HEK293 (cell line): ENCODE measurements at regions not wholly inside any gene's neighbourhood (a gene's known extent, or its start where the extent isn't known, plus 50 kb on each side); places are given as distances from the start of the nearest gene placed in this dataset.

Source experiments
- CTCF ChIA-PET: fragments of 350-600 bp; formaldehyde crosslinking; extraction: SDS; loops from one replicate; lab custom pipeline; 2021; ENCODE audit warnings: antibody characterized with exemption; lab: Yijun Ruan, JAX
- POLR2A ChIA-PET: fragments of 300-600 bp; formaldehyde crosslinking; extraction: SDS; loops from one replicate; lab custom pipeline; 2020; ENCODE audit warnings: antibody characterized with exemption, inconsistent platforms; lab: Yijun Ruan, JAX
- H3K27ac ChIP-seq: fragments of 200-500 bp; sonication (Bioruptor generic); 2 replicates; pipeline ENCODE4 v1.5.1; 2014; ENCODE audit warnings: low read depth, low read length, control low read depth, inconsistent platforms; ENCODE audit errors: extremely low read depth
- H3K36me3 ChIP-seq, 2 experiments: fragments of 200-500 bp in 1 of 2; sonication (Bioruptor generic) in 1 of 2; 1 replicate in 1 of 2; 2 replicates in 1 of 2; pipeline ENCODE4 v1.5.1; 2014 to 2017; ENCODE audit warnings: inconsistent platforms in 2 of 2, low read length in 2 of 2; ENCODE audit not compliant: control insufficient read depth in 2 of 2, insufficient read depth in 1 of 2
- H3K4me1 ChIP-seq: fragments of 200-500 bp; sonication (Bioruptor generic); 2 replicates; pipeline ENCODE4 v1.5.1; 2014; ENCODE audit warnings: mild to moderate bottlenecking, low read length, inconsistent platforms; ENCODE audit not compliant: control insufficient read depth, insufficient read depth
- H3K4me3 ChIP-seq: 2 replicates; pipeline ENCODE4 v1.5.1; 2011; ENCODE audit warnings: low read depth, mild to moderate bottlenecking, control low read depth, low read length, moderate library complexity
- H3K9me3 ChIP-seq: fragments of 200-500 bp; sonication (Bioruptor generic); 2 replicates; pipeline ENCODE4 v1.5.1; 2014; ENCODE audit warnings: low read depth, low read length, inconsistent platforms; ENCODE audit not compliant: control insufficient read depth, insufficient read depth
- EGR2 ChIP-seq: fragments of 450-650 bp; formaldehyde crosslinking; IDR thresholded peaks from 2 replicates; pipeline ENCODE4 v1.5.1; 2016; ENCODE audit warnings: low read depth, missing biosample characterization, missing genetic modification characterization
- HOXC10 ChIP-seq: sonication (generic); formaldehyde crosslinking; IDR thresholded peaks from 2 replicates; pipeline ENCODE4 v1.8.1; 2023; ENCODE audit warnings: mild to moderate bottlenecking, missing genetic modification reagents
- KLF1 ChIP-seq: fragments of 450-650 bp; formaldehyde crosslinking; IDR thresholded peaks from 2 replicates; pipeline ENCODE4 v1.5.1; 2016; ENCODE audit warnings: missing biosample characterization, missing genetic modification characterization
- PRDM1 ChIP-seq: fragments of 450-650 bp; formaldehyde crosslinking; IDR thresholded peaks from 2 replicates; pipeline ENCODE4; 2016; ENCODE audit warnings: missing biosample characterization, missing genetic modification characterization
- SETDB1 ChIP-seq: IDR thresholded peaks from one replicate; pipeline ENCODE4 v1.6.1; 2017; ENCODE audit warnings: mild to moderate bottlenecking, low read length, moderate library complexity, mixed read lengths; ENCODE audit not compliant: insufficient read length
- TCF7L2 ChIP-seq: IDR thresholded peaks from 2 replicates; pipeline ENCODE4 v1.6.1; 2011; ENCODE audit warnings: low read depth, mild to moderate bottlenecking, inconsistent platforms, low read length, moderate library complexity, borderline replicate concordance
- ZBTB17 ChIP-seq: fragments of 450-650 bp; formaldehyde crosslinking; IDR thresholded peaks from 2 replicates; pipeline ENCODE4 v1.5.1; 2016; ENCODE audit warnings: missing biosample characterization, missing genetic modification characterization
- ZFP69B ChIP-seq: fragments of 450-650 bp; formaldehyde crosslinking; IDR thresholded peaks from 2 replicates; pipeline ENCODE4 v1.5.1; 2016; ENCODE audit warnings: missing biosample characterization, missing genetic modification characterization
- ZIC2 ChIP-seq: fragments of 450-650 bp; formaldehyde crosslinking; IDR thresholded peaks from 2 replicates; pipeline ENCODE4 v1.5.1; 2016; ENCODE audit warnings: missing biosample characterization, missing genetic modification characterization
- ZNF10 ChIP-seq: fragments of 450-650 bp; formaldehyde crosslinking; IDR thresholded peaks from 2 replicates; pipeline ENCODE4 v1.5.1; 2017; ENCODE audit warnings: missing biosample characterization, missing genetic modification characterization
- ZNF112 ChIP-seq: fragments of 450-650 bp; formaldehyde crosslinking; IDR thresholded peaks from 2 replicates; pipeline ENCODE4 v1.5.0; 2017; ENCODE audit warnings: missing biosample characterization, missing genetic modification characterization
- ZNF140 ChIP-seq: fragments of 450-650 bp; formaldehyde crosslinking; IDR thresholded peaks from 2 replicates; pipeline ENCODE4 v1.5.1; 2016; ENCODE audit warnings: missing biosample characterization, missing genetic modification characterization
- ZNF157 ChIP-seq: fragments of 450-650 bp; formaldehyde crosslinking; IDR thresholded peaks from 2 replicates; pipeline ENCODE4 v1.5.1; 2016; ENCODE audit warnings: missing biosample characterization, missing genetic modification characterization
- ZNF223 ChIP-seq: fragments of 450-650 bp; formaldehyde crosslinking; IDR thresholded peaks from 2 replicates; pipeline ENCODE4 v1.5.1; 2016; ENCODE audit warnings: missing biosample characterization, missing genetic modification characterization
- ZNF266 ChIP-seq: fragments of 450-650 bp; formaldehyde crosslinking; IDR thresholded peaks from 2 replicates; pipeline ENCODE4 v1.5.1; 2016; ENCODE audit warnings: missing biosample characterization, missing genetic modification characterization, low read depth
- ZNF335 ChIP-seq: fragments of 450-650 bp; formaldehyde crosslinking; conservative IDR thresholded peaks from 2 replicates; pipeline ENCODE4 v1.5.1; 2016; ENCODE audit warnings: missing biosample characterization, missing genetic modification characterization
- ZNF354C ChIP-seq: fragments of 450-650 bp; formaldehyde crosslinking; IDR thresholded peaks from 2 replicates; pipeline ENCODE4 v1.5.1; 2016; ENCODE audit warnings: missing biosample characterization, missing genetic modification characterization, low read depth, borderline replicate concordance
- ZNF416 ChIP-seq: fragments of 450-650 bp; formaldehyde crosslinking; IDR thresholded peaks from 2 replicates; pipeline ENCODE4 v1.5.1; 2016; ENCODE audit warnings: missing biosample characterization, missing genetic modification characterization
- TF ChIP-seq, protein P1 (sequence below): fragments of 450-650 bp; formaldehyde crosslinking; IDR thresholded peaks from 2 replicates; pipeline ENCODE4 v1.5.1; 2016; ENCODE audit warnings: missing biosample characterization, missing genetic modification characterization
- TF ChIP-seq, protein P2 (sequence below): fragments of 450-650 bp; formaldehyde crosslinking; IDR thresholded peaks from 2 replicates; pipeline ENCODE4; 2016; ENCODE audit warnings: missing biosample characterization, missing genetic modification characterization
- TF ChIP-seq, protein P3 (sequence below): sonication (generic); formaldehyde crosslinking; IDR thresholded peaks from 2 replicates; pipeline ENCODE4 v1.8.1; 2022; ENCODE audit warnings: mild to moderate bottlenecking, moderate library complexity, missing genetic modification reagents
- TF ChIP-seq, protein P4 (sequence below): fragments of 450-650 bp; formaldehyde crosslinking; IDR thresholded peaks from 2 replicates; pipeline ENCODE4 v1.5.1; 2016; ENCODE audit warnings: missing biosample characterization, missing genetic modification characterization

DNA sequence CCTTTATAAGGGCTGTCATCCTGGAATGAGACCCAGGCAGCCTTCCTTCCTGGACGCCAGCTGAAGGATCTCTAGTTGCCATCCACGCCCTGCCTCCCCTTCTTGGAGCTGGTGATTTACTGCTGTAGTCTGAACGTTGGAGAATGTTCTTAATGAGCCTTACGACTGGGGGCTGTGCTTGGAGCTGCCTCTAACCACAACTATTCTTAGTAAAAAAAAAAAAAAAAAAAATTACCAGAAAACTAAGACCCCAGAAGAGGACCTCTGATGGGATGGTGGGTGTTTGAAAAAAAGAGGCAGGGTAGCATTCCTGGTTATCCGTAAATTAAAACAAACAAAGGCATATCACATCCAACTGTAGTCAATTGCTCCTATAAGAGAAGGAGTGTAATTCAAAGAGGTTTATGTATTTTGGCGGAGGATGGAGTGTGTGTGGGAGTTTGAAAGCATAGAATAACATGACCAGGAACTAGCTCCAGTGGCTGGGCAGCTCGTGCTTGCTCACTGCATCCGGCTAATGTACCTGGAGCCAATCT lies 105.4 kb downstream of the QPCT start (continued):
- TF ChIP-seq KLF1, result peak; percentile 51; the same call in 1 of the 2 replicates
- 0 out of 2 replicates have a peak, but pooled peaks have one; percentile 43 for TF ChIP-seq ZBTB17 (tag by site-specific recombination)
- TF ChIP-seq EGR2 (tag by site-specific recombination), result peak; percentile 71
- TF ChIP-seq TCF7L2, result no peak

DNA sequence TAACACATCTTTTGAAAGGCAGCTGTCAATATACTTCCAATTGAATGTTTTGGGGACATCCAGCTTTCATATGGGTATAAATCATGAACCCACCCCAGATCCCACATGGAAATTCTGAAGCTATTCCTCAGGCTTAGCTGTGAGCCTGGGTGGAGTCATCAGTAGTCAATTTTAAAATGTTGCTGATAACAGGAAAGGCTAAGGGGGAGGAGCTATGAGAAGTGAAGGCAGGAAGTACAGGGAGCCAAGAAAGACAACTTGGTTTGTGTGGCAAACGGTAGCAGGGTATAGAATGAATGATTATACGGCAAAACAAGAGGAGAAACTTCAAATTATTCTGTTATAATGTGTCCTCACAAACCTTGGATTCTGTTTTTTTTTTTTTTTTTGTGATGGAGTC lies 108.6 kb downstream of the QPCT start:
- Histone ChIP-seq H3K27ac (no peak overlapping the region), H3K36me3 (no peaks in the 10 kb centered on the region), H3K4me1 (peaks cover 8% of the 10 kb centered on the region), H3K4me3 (no peak overlapping the region), H3K9me3 (no peaks in the 10 kb centered on the region)
- ChIA-PET POLR2A (no interaction called here), CTCF (interaction anchor here (0.6 to 1.5 kb wide), 2 partner anchors 14 to 131 kb away, joined by 3 to 4 read pairs; no protein-coding TSS in a partner anchor)
- TF ChIP-seq, protein P1, sequence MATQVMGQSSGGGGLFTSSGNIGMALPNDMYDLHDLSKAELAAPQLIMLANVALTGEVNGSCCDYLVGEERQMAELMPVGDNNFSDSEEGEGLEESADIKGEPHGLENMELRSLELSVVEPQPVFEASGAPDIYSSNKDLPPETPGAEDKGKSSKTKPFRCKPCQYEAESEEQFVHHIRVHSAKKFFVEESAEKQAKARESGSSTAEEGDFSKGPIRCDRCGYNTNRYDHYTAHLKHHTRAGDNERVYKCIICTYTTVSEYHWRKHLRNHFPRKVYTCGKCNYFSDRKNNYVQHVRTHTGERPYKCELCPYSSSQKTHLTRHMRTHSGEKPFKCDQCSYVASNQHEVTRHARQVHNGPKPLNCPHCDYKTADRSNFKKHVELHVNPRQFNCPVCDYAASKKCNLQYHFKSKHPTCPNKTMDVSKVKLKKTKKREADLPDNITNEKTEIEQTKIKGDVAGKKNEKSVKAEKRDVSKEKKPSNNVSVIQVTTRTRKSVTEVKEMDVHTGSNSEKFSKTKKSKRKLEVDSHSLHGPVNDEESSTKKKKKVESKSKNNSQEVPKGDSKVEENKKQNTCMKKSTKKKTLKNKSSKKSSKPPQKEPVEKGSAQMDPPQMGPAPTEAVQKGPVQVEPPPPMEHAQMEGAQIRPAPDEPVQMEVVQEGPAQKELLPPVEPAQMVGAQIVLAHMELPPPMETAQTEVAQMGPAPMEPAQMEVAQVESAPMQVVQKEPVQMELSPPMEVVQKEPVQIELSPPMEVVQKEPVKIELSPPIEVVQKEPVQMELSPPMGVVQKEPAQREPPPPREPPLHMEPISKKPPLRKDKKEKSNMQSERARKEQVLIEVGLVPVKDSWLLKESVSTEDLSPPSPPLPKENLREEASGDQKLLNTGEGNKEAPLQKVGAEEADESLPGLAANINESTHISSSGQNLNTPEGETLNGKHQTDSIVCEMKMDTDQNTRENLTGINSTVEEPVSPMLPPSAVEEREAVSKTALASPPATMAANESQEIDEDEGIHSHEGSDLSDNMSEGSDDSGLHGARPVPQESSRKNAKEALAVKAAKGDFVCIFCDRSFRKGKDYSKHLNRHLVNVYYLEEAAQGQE (tag by site-specific recombination), result no peak
- TF ChIP-seq ZNF266 (tag by site-specific recombination) (no peak), PRDM1 (no peak), ZNF335 (tag by site-specific recombination) (no peak), ZNF140 (tag by site-specific recombination) (no peak), ZNF416 (tag by site-specific recombination) (no peak), ZNF223 (tag by site-specific recombination) (no peak), ZFP69B (tag by site-specific recombination) (no peak), ZNF354C (tag by site-specific recombination) (no peak), ZNF112 (tag by site-specific recombination) (no peak), KLF1 (no peak), ZIC2 (tag by site-specific recombination) (no peak), HOXC10 (CRISPR knock-in tag) (no peak), ZNF10 (no peak), SETDB1 (no peak), ZNF157 (no peak)
- TF ChIP-seq, protein P2, sequence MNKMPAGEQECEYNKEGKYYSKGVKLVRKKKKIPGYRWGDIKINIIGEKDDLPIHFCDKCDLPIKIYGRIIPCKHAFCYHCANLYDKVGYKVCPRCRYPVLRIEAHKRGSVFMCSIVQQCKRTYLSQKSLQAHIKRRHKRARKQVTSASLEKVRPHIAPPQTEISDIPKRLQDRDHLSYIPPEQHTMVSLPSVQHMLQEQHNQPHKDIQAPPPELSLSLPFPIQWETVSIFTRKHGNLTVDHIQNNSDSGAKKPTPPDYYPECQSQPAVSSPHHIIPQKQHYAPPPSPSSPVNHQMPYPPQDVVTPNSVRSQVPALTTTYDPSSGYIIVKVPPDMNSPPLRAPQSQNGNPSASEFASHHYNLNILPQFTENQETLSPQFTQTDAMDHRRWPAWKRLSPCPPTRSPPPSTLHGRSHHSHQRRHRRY (tag by site-specific recombination), result no peak
- TF ChIP-seq, protein P3, sequence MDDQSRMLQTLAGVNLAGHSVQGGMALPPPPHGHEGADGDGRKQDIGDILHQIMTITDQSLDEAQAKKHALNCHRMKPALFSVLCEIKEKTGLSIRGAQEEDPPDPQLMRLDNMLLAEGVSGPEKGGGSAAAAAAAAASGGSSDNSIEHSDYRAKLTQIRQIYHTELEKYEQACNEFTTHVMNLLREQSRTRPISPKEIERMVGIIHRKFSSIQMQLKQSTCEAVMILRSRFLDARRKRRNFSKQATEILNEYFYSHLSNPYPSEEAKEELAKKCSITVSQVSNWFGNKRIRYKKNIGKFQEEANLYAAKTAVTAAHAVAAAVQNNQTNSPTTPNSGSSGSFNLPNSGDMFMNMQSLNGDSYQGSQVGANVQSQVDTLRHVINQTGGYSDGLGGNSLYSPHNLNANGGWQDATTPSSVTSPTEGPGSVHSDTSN (CRISPR knock-in tag), result no peak
- TF ChIP-seq, protein P4, sequence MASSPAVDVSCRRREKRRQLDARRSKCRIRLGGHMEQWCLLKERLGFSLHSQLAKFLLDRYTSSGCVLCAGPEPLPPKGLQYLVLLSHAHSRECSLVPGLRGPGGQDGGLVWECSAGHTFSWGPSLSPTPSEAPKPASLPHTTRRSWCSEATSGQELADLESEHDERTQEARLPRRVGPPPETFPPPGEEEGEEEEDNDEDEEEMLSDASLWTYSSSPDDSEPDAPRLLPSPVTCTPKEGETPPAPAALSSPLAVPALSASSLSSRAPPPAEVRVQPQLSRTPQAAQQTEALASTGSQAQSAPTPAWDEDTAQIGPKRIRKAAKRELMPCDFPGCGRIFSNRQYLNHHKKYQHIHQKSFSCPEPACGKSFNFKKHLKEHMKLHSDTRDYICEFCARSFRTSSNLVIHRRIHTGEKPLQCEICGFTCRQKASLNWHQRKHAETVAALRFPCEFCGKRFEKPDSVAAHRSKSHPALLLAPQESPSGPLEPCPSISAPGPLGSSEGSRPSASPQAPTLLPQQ (tag by site-specific recombination), result no peak
